ENCODE measurements at regions not wholly inside any gene's neighbourhood (a gene's known extent, or its start where the extent isn't known, plus 50 kb on each side); places are given as distances from the start of the nearest gene placed in this dataset.

- Mint-ChIP-seq H3K4me1 (peaks cover 2% of the 10 kb centered on the region), H3K27ac (no peak overlapping the region), H3K4me3 (no peak overlapping the region), H3K9me3 (no peaks in the 10 kb centered on the region), H3K36me3 (ENCODE audit: low read depth) (peaks cover 31% of the 10 kb centered on the region), H3K27me3 (ENCODE audit: insufficient read depth) (no peaks in the 10 kb centered on the region)
- Histone ChIP-seq H3K4me3 (ENCODE audit: low read length) (no peak overlapping the region), H3K36me3 (ENCODE audit: control insufficient read depth, insufficient read depth, low read length) (peaks cover 24% of the 10 kb centered on the region), H3K9me3 (ENCODE audit: control insufficient read depth, low read length) (no peaks in the 10 kb centered on the region), H3K27ac (ENCODE audit: low read depth, low read length) (no peak overlapping the region), H3K9ac (ENCODE audit: extremely low read depth, low read length, poor library complexity, severe bottlenecking) (no peak overlapping the region), H3K27me3 (ENCODE audit: control insufficient read depth, insufficient read depth, low read length, poor library complexity, severe bottlenecking) (no peaks in the 10 kb centered on the region), H3K4me1 (ENCODE audit: control insufficient read depth, insufficient read depth, low read length) (no peaks in the 10 kb centered on the region)
- DNase-seq = no peak
- peak; percentile 61 for TF ChIP-seq CTCF (conservative IDR thresholded peaks at IDR 0.05)
- 100% methylated on average over 2 of the region's 3 CpGs; no CpG with 5 or more reads in 1 of the 2 experiments for WGBS, 2 experiments (ENCODE audit: insufficient coverage in 1 of 2, insufficient read length in 1 of 2)
These were observed 71.1 kb upstream of the ZCCHC13 start for GRCh38 chrX:74232859-74233258.

DNA sequence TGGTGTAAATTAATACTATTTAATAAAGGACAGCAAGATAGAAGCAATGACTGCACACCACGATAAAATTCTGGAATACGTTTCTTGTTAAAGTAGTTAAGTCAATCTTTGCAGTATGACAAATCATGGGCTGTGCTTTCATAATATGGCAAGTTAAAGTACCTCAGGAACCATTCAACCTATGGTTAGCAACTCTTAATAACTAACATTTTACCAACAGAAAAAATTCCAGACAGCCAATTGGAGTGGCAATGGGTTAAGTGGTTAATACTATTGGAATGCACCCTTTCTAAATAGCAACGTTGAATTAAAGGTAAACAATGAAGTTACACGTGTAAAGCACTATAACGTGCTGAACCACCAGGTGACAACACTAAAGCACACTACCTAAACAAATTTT is 72.4 kb upstream of the ZCCHC13 start:
- H3K27me3 Mint-ChIP-seq (ENCODE audit: insufficient read depth) = no peaks in the 10 kb centered on the region
- H3K27me3 ChIP-seq (ENCODE audit: control insufficient read depth, insufficient read depth, low read length, poor library complexity, severe bottlenecking) = no peaks in the 10 kb centered on the region
- no peaks in the 10 kb centered on the region for H3K9me3 Mint-ChIP-seq
- no peaks in the 10 kb centered on the region for H3K9me3 ChIP-seq (ENCODE audit: control insufficient read depth, low read length)
- H3K4me3 Mint-ChIP-seq = no peak overlapping the region
- no peak for TF ChIP-seq CTCF (conservative IDR thresholded peaks at IDR 0.05)
- whole genome bisulfite sequencing, 2 experiments (ENCODE audit: insufficient coverage in 1 of 2, insufficient read length in 1 of 2) = 81% methylated on average over 4 of the region's 5 CpGs; no CpG with 5 or more reads in 1 of the 2 experiments
- no peak overlapping the region for H3K27ac ChIP-seq (ENCODE audit: low read depth, low read length)
- H3K9ac ChIP-seq (ENCODE audit: extremely low read depth, low read length, poor library complexity, severe bottlenecking) = no peak overlapping the region
- no peak overlapping the region for H3K27ac Mint-ChIP-seq
- H3K4me1 Mint-ChIP-seq = peaks cover 2% of the 10 kb centered on the region
- H3K4me3 ChIP-seq (ENCODE audit: low read length) = no peak overlapping the region
- peaks cover 30% of the 10 kb centered on the region for H3K36me3 Mint-ChIP-seq (ENCODE audit: low read depth)
- no peak for DNase-seq
- H3K4me1 ChIP-seq (ENCODE audit: control insufficient read depth, insufficient read depth, low read length) = no peaks in the 10 kb centered on the region
- H3K36me3 ChIP-seq (ENCODE audit: control insufficient read depth, insufficient read depth, low read length) = peaks cover 22% of the 10 kb centered on the region

- H3K36me3 Mint-ChIP-seq (ENCODE audit: low read depth) = peaks cover 41% of the 10 kb centered on the region
- Histone ChIP-seq H3K27me3 (ENCODE audit: control insufficient read depth, insufficient read depth, low read length, poor library complexity, severe bottlenecking) (no peaks in the 10 kb centered on the region), H3K9me3 (ENCODE audit: control insufficient read depth, low read length) (no peaks in the 10 kb centered on the region), H3K4me3 (ENCODE audit: low read length) (no peak overlapping the region), H3K4me1 (ENCODE audit: control insufficient read depth, insufficient read depth, low read length) (no peaks in the 10 kb centered on the region), H3K36me3 (ENCODE audit: control insufficient read depth, insufficient read depth, low read length) (peaks cover 21% of the 10 kb centered on the region), H3K9ac (ENCODE audit: extremely low read depth, low read length, poor library complexity, severe bottlenecking) (no peak overlapping the region), H3K27ac (ENCODE audit: low read depth, low read length) (no peak overlapping the region)
- H3K4me3 Mint-ChIP-seq = no peak overlapping the region
- DNase-seq = no peak
- no peak overlapping the region for H3K27ac Mint-ChIP-seq
- no peaks in the 10 kb centered on the region for H3K27me3 Mint-ChIP-seq (ENCODE audit: insufficient read depth)
- TF ChIP-seq CTCF (conservative IDR thresholded peaks at IDR 0.05) = no peak
- peaks cover 2% of the 10 kb centered on the region for H3K4me1 Mint-ChIP-seq
- H3K9me3 Mint-ChIP-seq = no peaks in the 10 kb centered on the region
These were observed 73.9 kb upstream of the ZCCHC13 start for GRCh38 chrX:74230094-74230493.
